Activated CD8-positive, alpha-beta memory T cell treated with anti-CD3 and anti-CD28 coated beads, Interleukin-2, amount 50 U/mL, for 4 hours (primary cell): ENCODE measurements at regions not wholly inside any gene's neighbourhood (a gene's known extent, or its start where the extent isn't known, plus 50 kb on each side); places are given as distances from the start of the nearest gene placed in this dataset.
"Not testable (repeated sequence)": the region's sequence is repeated elsewhere in the genome, so short reads cannot be mapped to it uniquely, and the experiment has no call there.

Experiments
- DNase-seq: peaks from one replicate; pipeline ENCODE4 v3.0.0-alpha.2; 2020

GRCh38 chr1:101428562-101428961 is 191.7 kb downstream of the S1PR1 start:
- no peak for DNase-seq

GRCh38 chr1:101431956-101432510 is 195.2 kb downstream of the S1PR1 start:
- DNase-seq: no peak

- no peak for DNase-seq
Observed at GRCh38 chr1:101435831-101436511, 199.2 kb downstream of the S1PR1 start.

GRCh38 chr1:101437800-101438199 is 201.0 kb downstream of the S1PR1 start:
- DNase-seq: no peak

GRCh38 chr1:101438359-101438758 is 201.5 kb downstream of the S1PR1 start:
- DNase-seq: no peak

- no peak for DNase-seq
Observed at GRCh38 chr1:101440485-101440884, 203.7 kb downstream of the S1PR1 start.

GRCh38 chr1:101444381-101444780 is 207.6 kb downstream of the S1PR1 start:
- no peak for DNase-seq

- no peak for DNase-seq
Observed at GRCh38 chr1:101444873-101445618, 208.2 kb downstream of the S1PR1 start.

- no peak for DNase-seq
Observed at GRCh38 chr1:101448018-101448417, 211.2 kb downstream of the S1PR1 start.

GRCh38 chr1:101450691-101451090 is 213.9 kb downstream of the S1PR1 start:
- DNase-seq: not testable (repeated sequence)

- no peak for DNase-seq
Observed at GRCh38 chr1:101451888-101452287, 215.1 kb downstream of the S1PR1 start.

- DNase-seq: no peak
Observed at GRCh38 chr1:101452825-101453224, 216.0 kb downstream of the S1PR1 start.

- no peak for DNase-seq
Observed at GRCh38 chr1:101453844-101454243, 217.0 kb downstream of the S1PR1 start.

GRCh38 chr1:101455166-101455565 is 218.3 kb downstream of the S1PR1 start:
- no peak for DNase-seq

GRCh38 chr1:101460739-101461138 is 223.9 kb downstream of the S1PR1 start:
- DNase-seq: no peak

- DNase-seq: no peak
Observed at GRCh38 chr1:101463195-101463594, 226.4 kb downstream of the S1PR1 start.

- DNase-seq: no peak
Observed at GRCh38 chr1:101465941-101466340, 229.1 kb downstream of the S1PR1 start.

GRCh38 chr1:101474039-101474665 is 237.3 kb downstream of the S1PR1 start:
- DNase-seq: no peak

GRCh38 chr1:101476541-101476940 is 239.7 kb downstream of the S1PR1 start:
- DNase-seq: no peak

GRCh38 chr1:101479945-101480344 is 243.1 kb downstream of the S1PR1 start:
- no peak for DNase-seq

- DNase-seq: no peak
Observed at GRCh38 chr1:101482306-101482705, 245.5 kb downstream of the S1PR1 start.

- DNase-seq: no peak
Observed at GRCh38 chr1:101483982-101484688, 247.3 kb downstream of the S1PR1 start.

- DNase-seq: no peak
Observed at GRCh38 chr1:101484689-101485338, 248.0 kb downstream of the S1PR1 start.
